ENCODE measurements at regions not wholly inside any gene's neighbourhood (a gene's known extent, or its start where the extent isn't known, plus 50 kb on each side); places are given as distances from the start of the nearest gene placed in this dataset.
A peak's percentile ranks its signal among the peaks of the same experiment; 100 is the strongest.

DNA sequence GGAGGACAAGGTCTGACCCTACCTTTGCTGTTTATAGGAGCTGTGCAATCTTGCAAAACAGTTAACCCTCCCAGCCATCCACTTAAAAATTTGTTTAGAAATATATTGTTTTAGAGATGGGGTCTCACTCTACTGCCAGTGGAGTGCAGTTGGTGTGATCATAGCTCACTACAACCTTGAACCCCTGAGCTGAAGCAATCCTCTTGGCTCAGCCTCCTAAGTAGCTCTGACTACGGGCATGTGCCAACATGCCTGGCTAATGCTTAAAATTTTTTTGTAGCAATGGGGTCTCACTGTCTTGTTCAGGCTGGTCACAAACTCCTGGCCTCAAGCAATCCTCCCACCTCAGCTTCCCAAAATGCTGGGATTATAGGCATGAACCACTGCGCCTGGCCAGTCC, 120.2 kb upstream of the PJA2 start:
- no peak for DNase-seq

DNA sequence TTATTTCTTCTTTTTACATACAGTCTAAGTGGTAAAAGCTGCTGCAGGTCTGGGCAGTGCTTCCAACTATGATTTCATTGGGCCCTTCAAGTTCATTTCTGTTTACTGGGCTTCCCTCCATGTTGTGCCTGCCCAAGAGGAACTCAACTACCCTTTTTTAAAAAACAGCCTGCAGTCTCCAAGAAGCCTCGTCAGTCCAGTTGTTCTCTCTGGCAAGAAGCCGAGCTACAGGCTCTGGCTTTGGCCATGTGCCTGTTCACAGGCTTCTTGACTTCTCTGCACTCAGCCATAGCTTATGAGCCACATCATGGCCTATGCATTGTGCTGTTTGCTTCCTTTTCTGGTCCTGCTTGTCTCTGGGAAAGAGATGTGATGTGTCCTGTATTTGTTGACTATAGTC, 119.7 kb upstream of the PJA2 start:
- DNase-seq: no peak

DNA sequence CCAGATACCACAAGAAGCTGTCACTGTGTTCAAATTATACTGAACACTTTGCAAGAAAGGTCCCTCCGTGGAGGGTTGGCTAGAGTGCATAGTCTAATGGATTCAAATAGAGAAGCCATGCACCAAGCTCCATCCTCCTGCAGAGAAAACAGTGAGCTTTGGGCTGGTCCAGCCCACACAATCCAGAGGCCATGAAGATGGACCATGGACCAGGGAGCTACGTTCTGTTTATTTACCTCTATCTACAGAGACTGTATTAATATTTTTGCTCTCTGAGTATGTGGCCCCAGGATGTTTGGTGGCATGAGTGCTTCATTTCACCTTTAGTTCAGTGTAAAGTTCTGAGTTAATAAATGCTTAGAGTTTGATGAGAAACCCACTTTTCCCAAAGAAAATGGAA, 114.8 kb upstream of the PJA2 start:
- no peak for DNase-seq

DNA sequence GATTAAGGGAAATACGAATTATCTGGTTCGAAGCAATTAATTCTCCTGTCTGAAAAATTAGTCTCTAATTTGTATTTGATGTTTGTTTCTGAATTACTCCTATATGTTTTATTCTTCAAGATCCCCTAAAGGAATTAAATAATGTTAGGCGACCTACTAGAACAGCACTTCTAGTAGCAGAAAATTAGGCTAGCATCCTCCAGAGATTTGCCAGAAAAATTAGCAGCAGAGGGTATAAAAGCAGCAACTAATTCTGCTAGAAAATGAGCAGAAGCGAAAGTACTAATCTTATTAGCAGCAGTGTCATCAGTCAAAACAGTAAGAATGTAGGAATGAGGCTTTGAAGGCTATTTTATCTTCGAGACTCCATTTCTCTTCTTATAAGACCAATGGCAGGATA, 114.3 kb upstream of the PJA2 start:
- DNase-seq: no peak

DNA sequence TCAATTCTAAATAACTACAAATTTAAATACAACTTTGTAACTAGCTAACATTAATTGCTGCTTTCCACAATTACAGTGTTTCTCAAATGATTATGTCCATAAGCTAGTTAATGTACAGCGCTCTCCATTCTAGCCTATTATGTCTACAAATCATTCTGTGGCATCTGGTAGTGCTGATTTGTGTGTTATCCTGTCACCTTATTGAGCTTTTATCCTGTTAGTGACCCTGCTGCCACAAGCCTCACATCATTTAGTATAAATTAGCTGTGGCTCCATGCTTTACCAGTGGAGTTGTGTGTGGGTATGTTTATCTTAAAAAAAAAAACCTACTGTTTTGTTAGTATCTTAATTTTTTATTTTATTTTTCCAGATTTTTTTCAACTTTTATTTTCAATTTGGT, 112.6 kb upstream of the PJA2 start:
- DNase-seq: no peak

DNA sequence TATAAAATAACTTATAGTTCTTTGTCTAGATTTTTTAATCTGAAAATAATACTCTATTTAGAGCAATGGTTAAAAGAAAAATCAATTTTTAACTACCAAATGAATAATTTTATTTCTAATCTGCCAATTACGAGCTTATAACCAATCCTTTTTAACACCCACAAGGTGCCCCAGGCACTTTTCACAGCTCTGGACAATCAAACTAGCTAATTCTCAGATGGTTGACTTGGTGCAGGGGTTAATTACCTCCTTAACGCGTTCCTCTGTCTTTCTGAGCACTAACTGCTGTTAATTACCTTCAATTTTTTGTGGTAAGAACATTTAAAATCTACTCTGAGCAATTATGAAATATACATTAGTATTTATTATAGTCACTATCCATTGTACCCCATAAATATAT, 109.6 kb upstream of the PJA2 start:
- no peak for DNase-seq

DNA sequence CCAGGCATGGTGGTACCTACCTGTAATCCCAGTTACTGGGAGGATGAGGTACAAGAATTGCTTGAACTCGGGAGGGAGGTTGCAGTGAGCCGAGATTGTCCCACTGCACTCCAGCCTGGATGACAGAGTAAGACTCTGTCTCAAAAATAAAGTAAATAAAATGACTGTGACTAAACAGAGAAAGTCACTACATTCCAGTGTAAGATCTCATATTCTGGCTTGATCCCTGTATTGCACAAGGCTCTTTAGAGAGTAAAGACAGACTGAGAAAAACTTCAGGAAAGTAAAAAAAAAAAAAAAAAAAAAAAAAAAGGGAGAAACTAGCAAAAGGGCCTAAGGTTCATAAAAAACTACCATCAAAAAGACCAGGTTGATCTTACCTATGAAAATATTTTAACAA, 106.6 kb upstream of the PJA2 start:
- DNase-seq: no peak

DNA sequence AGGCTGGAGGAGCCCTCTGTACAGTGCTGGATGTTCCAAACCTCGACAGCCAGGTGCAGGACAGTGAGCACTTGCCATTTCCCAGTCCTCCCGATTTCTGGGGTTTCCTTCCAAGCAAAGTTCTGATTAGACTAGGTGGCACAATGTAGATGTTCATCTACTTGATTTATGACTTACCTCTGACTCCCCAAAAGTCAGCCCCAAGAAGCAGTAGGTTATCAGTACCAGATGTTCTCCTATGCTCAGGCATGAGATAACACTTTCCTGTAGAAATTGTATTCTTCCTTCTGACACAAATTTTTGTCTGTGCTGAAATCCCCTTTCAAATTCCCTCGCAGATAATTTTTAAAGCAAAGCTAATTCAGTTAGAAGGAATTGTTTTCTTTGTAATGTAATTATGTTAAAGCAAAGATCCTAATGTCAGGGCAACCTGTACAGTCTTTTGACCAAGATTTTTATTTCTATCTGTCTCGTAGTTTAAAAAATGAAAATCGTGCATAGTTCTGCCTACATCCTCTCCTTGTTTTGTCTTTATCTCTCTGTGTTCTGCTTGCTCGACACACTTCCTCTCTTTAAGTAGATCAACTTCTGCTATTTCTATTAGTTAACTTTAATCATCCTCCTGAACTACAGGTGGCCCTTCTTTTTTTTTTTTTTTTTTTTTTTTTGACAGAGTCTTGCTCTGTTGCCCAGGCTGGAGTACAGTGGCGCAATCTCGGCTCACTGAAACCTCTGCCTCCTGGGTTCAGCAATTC, 102.4 kb upstream of the PJA2 start:
- DNase-seq: no peak

DNA sequence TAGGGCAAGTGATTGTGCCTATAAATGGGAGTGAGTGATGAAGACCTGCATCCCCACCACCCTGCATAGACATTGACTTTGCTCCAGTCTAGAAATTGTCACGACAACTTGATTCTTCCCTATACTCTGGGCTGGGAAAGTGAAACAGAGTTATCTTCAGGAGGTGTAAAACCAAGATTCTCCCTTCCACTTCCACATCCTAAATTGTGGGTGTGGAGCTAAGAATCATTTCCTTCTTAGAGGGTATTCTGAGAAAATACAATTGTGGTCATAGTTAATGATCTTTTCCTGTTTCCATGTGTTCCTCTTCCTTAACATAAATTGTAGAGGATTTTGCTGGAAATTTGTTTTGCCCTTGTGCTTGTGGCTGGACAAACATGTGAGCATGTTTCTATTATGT, 96.8 kb upstream of the PJA2 start:
- no peak for DNase-seq

DNA sequence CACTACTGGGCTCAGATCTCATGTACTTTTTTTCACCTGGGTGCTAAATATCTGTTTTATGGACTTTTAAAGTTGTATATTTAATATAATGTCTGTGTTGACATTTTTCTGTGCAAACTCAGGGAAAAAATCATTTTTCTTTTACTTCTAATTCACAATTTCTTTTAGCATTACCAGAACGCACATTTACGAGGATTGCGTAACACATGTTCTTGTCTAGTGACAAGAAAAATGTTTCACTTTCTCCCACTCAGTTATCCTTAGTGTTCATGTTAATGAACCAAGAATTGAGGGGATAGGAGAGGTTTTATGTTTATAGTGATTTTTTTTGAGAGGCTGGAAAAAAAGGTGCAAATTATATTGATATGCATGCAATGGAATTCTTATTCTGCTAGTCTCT, 86.3 kb upstream of the PJA2 start:
- DNase-seq: no peak

DNA sequence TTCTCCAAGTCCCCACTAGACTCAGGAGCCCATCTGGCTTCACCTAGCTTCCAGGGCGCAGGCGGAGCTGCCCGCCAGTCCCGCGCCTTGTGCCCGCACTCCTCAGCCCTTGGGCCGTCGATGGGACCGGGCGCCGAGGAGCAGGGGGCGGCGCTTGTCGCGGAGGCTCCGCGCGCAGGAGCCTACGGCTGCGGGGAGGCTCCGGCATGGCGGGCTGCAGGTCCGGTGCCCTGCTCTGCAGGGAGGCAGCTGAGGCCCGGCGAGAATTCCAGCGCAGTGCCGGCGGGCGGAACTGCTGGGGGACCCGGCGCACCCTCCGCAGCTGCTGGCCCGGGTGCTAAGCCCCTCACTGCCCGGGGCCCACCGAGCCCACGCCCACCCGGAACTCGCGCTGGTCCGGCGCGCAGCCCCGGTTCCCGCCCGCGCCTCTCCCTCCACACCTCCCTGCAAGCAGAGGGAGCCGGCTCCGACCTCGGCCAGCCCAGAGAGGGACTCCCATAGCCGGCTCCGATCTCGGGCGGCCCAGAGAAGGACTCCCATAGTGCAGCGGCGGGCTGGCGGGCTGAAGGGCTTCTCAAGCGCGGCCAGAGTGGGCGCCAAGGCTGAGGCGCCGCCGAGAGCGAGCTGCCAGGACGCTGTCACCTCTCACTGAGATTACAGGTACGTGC, 78.1 kb upstream of the PJA2 start:
- no peak for DNase-seq

DNA sequence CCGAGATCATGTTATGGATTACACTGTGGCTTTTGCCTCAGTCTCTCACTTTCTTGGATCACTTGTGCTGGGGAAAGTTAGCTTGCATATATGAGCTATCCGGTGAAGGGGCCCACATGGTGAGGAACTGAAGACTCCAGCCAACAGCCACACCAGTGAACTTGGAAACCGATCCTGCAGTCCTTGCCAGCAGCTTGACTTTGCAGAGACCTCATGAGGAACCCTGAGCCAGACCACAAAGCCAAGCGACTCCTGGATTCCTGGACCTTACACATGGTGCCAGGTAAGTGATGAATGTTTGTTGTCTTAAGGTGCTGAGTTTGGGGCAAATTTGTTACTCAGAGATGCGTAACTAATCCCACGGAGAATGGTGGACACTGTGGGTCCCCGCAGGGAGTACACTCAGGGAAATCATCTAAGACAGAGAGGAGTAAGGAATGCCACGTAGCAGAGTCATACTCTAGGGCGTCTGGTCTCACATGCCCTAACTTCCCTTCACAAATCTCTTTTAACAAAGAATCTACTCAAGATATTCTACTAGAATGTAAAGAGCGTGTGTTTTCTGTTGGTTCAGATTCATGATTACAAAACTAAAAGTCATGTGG, 76.5 kb upstream of the PJA2 start:
- DNase-seq: no peak

DNA sequence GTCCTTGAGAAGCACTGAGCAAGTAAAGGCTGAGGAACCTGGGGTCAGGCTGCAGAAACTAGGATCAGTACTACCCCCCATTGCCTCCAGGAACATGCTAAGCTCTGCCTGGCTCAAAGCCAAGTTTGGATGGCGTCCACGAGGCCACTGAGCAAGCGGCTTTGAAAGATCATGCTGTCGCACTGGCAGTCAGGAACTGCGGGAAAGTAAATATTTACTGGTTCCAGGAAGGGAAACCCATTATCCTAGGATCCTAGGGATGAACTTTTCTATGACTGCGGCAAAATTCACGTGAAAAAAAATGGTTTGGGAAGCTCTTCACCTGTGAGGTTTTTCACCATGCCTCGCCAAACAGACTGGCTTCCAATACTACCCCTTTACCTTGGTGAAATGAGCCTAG, 75.3 kb upstream of the PJA2 start:
- DNase-seq: peak; percentile 86

DNA sequence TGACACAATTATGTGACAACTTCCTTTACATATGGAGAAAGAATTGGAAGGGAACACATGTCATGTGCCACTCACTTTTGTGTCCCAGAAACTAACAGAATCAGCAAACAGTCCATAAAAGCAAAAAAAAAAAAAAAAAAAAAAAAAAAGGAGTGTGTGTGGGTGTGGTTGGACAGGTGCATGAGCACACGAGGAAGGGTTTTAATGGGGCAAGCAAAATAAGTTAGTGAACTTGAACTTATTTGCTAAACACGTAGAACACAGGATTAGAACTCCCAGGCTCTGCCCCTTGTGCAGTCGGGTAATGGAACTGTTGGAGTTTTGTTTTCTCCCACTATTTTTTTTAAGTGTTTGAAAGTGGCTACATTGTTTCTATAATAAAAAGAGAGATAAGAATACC, 74.8 kb upstream of the PJA2 start:
- DNase-seq: no peak

DNA sequence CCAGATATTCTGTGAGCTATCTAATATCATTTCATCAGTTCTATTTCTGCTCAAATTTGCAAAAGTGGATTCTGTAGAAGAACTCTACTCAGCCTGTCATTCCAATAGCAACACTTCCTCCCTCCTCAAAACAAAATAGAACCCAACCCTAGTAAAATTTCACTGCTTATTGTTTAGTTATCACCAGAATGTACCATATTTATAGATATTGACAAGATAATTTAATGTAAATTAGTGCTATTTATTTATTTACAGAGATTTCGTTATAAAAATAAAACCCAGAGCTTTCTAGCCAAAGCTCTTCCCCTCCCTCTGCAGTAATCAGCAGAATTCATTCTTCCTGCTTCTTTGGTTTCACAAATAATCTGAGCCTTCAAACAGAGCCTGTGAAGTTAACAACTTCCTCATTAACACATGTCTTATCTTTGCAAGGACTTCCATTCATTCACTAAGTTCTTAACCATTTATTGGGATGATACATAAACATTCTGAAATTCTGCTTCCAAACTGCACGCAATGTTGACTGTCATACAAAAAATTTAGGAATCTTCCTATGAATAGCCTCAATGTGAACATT, 73.7 kb upstream of the PJA2 start:
- DNase-seq: no peak

DNA sequence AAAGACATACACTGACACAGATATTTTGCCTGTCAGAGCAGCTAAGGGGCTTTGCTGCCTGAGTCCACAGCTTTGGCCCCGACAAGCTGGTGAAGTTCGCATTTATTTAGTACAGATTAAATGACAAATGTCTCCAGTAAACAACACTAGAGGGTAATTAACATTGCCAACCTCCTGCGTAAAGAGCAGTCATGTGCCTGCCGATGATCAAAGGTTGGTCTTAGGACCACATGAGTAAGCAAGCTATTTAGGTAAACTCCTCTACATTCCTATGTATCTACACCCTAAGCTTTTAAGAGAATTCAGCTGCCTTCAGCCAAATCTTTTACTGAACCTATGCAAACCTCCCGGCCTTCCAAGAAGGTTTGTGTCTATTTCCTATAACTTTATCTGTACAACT, 73.0 kb upstream of the PJA2 start:
- DNase-seq: no peak

DNA sequence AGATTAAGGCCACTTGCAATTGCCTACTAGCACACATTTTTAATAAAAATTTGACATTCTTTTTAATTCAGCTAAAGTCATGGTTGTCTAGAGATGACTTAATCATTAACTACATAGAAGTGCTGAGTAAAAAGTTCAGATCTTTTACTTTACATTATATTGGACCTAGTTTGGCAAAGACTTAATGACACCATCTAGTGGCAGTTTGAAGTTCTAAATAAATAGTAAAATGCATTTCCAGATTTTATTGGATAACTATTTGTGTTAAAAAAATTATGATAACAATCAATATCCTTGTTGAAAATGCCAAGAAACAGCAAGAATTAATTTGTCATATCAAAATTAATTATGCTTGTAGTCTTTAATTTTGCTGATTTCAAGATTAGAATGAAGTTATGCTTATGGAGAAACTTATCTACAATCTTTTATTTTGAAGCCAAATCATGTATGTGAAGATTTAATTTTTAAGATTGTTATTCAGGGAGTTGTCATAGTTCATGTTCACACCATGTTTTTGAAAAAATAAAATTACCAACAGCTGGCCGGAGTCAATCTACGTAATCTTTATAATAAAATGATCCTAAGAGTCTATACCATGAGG, 69.6 kb upstream of the PJA2 start:
- DNase-seq: peak; percentile 19

DNA sequence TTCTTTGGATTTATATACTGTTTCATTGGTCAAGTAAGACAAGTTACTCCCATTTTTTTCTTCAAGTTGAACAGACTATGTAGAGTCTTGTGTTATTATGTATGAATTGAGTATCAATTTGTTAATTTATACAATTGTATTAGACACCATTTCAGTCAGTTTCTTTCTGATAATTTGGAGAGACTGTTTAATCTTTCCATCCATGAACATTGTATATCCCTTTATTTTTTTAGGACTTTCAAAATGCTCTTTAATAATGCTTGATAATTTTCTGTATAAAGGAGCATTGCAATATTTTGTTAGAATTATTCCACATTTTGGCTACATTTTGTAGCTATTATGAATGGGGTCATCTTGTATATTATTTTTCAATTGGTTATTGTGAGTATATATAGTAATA, 69.1 kb upstream of the PJA2 start:
- DNase-seq: no peak

DNA sequence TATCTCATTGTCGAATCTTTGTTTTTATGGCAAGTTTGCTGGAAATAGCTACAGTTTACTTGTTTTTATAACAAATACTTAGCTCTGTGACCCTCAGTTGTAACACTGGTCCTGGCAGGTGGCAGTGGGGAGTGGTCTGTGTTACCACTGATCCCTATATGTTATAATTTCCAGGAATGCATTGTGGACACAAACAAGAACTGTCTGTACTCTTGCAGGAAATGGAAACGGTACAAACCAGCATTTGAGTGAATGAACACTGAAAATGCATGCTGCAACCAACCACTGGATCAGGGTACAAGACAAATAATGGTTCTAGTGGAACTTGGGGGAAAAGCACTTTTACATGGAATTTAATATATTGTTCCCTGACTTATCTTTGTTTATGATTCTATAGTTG, 66.5 kb upstream of the PJA2 start:
- DNase-seq: no peak

DNA sequence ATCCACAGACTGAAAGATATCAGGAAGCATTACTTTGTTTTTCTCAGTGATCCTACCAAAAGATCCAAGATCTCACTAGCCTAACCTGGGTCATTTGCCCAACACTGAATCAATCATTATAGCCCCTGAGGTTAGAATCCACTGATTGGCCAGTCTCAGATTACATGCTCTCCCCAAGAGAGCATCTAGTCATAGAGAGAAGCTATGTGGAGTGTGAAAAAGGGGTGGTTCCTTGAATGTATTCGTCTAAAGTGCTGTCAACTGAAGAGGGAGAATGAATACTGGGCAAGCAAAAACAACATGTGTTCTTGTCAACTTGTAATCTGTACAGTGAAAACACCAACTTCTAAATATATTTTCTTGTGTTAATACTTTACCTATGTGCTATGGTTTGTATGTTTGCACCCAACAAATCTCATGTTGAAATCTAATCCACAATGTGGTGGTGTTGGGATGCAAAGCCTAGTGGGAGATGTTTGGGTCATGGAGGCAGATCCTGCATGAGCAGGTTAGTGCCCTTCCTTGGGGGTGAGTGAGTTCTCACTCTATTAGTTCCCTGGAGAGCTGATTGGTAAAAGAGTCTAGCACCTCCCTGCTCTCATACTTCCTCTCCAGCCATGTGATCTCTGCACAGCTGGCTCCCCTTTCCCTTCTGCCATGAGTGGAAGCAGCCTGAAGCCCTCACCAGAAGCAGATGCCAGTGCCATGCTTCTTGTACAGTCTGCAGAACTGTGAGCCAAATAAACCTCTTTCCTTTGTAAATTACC, 60.3 kb upstream of the PJA2 start:
- no peak for DNase-seq

DNA sequence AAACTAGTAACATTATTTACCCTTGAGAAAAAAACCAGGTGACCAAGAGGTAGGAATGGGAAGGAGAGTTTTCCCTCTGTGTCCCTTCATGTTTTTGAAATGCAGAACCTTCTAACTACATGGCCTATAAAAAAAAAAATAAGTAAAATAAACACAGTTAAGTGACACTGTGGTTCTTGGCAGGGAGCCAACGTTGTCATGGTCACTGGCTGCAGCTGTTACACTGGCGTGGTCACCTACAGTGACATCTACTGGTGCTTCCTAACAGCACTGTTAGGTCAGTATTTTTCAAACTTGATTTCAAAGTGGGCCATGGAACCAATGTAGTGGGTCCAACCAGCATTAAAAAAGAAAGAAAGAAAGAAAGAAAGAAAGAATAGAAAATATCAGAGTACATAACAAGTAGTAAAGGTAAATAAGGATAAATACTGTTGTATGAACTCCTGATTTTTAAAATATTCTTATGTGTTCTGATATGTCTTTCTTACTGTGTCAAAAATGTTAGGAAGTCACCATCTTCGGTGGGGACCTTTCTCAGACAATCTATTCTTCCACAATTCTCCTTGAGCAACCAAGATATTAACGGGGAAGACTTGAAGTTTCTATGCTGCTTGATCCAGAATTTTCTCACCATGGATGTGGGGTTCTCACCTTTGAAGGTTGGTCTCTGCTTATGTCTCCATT, 59.1 kb upstream of the PJA2 start:
- peak; percentile 86 for DNase-seq

DNA sequence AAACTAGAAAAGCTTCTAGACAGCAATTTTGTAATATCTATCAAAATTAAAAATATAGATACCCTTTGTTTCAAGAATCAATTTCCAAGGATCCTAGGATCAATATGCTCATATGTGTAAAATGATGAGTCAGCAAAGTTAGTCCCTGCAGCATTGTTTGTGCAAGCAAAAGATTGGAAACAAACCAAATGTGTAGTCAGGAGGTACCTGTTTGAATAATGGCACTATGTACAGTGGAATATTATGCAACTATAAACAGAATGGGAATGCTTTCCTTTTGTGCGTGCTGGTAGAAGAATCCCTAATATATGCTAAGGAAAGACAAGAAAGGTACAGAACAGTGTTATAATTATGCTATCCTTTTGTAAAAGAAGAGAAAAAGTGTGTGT, 58.5 kb upstream of the PJA2 start:
- peak; percentile 66 for DNase-seq

Measured in SHP77 treated with DMSO at 0.1 percent for 48 hours (cell line).